IMR-90 (cell line): ENCODE measurements at regions not wholly inside any gene's neighbourhood (a gene's known extent, or its start where the extent isn't known, plus 50 kb on each side); places are given as distances from the start of the nearest gene placed in this dataset.

Experiments used
- ATAC-seq: fragments of 200-7000 bp; cut with Tn5 transposase; 2 replicates; pipeline ENCODE4 v1.9.1; 2020; ENCODE audit warnings: low read depth, mild to moderate bottlenecking, moderate library complexity
- BruUV-seq: library from RNA; stranded (reverse); fragments of 400-500 nt; replicated peaks from 2 replicates; lab custom pipeline; 2021; lab: Mats Ljungman, UMichigan
- CTCF ChIA-PET: fragments of 300-600 bp; formaldehyde crosslinking; extraction: SDS; loops from one replicate; lab custom pipeline; 2021; ENCODE audit warnings: antibody characterized with exemption; lab: Yijun Ruan, JAX
- POLR2A ChIA-PET: fragments of 300-600 bp; sonication (Branson Sonifier 250); formaldehyde crosslinking; loops from one replicate; lab custom pipeline; 2022; ENCODE audit warnings: antibody characterized with exemption; ENCODE audit not compliant: unreplicated experiment; lab: Charles Lee
- DNase-seq: peaks from one replicate; pipeline ENCODE4 v3.0.0; 2013
- H2AFZ ChIP-seq: replicated peaks from 2 replicates; pipeline ENCODE3; 2013; ENCODE audit warnings: low read length, mild to moderate bottlenecking; ENCODE audit not compliant: poor library complexity
- H2AK5ac ChIP-seq: 2 replicates; pipeline ENCODE4 v1.6.1; 2013; ENCODE audit warnings: low read depth, low read length, inconsistent platforms
- H2AK9ac ChIP-seq: replicated peaks from 2 replicates; pipeline ENCODE3; 2013; ENCODE audit warnings: mild to moderate bottlenecking, low read depth, low read length, moderate library complexity; ENCODE audit not compliant: poor library complexity
- H2BK120ac ChIP-seq: 2 replicates; pipeline ENCODE4 v1.6.1; 2013; ENCODE audit warnings: low read depth, low read length, inconsistent platforms
- H2BK15ac ChIP-seq: 3 replicates; pipeline ENCODE4 v1.6.1; 2013; ENCODE audit warnings: low read depth, low read length, inconsistent platforms
- H2BK20ac ChIP-seq: 2 replicates; pipeline ENCODE4 v1.6.1; 2013; ENCODE audit warnings: low read depth, mild to moderate bottlenecking, inconsistent platforms, low read length, moderate library complexity
- H2BK5ac ChIP-seq: 2 replicates; pipeline ENCODE4 v1.6.1; 2013; ENCODE audit warnings: mild to moderate bottlenecking, low read depth, low read length, inconsistent platforms; ENCODE audit not compliant: poor library complexity, severe bottlenecking
- H3K14ac ChIP-seq: replicated peaks from 2 replicates; pipeline ENCODE4 v1.6.1; 2013; ENCODE audit warnings: low read depth, low read length, inconsistent platforms
- H3K18ac ChIP-seq: 2 replicates; pipeline ENCODE4 v1.6.1; 2013; ENCODE audit warnings: low read depth, low read length, control low read depth
- H3K23ac ChIP-seq: 2 replicates; pipeline ENCODE4 v1.6.1; 2013; ENCODE audit warnings: low read depth, low read length, inconsistent platforms
- H3K27ac ChIP-seq: 2 replicates; pipeline ENCODE4 v1.5.1; 2013; ENCODE audit warnings: mild to moderate bottlenecking, control low read depth, low read length; ENCODE audit not compliant: insufficient read depth
- H3K27me3 ChIP-seq: 2 replicates; pipeline ENCODE4 v1.6.1; 2013; ENCODE audit warnings: low read length; ENCODE audit not compliant: control insufficient read depth, insufficient read depth
- H3K36me3 ChIP-seq: 2 replicates; pipeline ENCODE4 v1.6.1; 2013; ENCODE audit warnings: low read length, mixed read lengths; ENCODE audit not compliant: control insufficient read depth, insufficient read depth
- H3K4ac ChIP-seq: 2 replicates; pipeline ENCODE4 v1.6.1; 2013; ENCODE audit warnings: low read depth, low read length, inconsistent platforms
- H3K4me1 ChIP-seq: 2 replicates; pipeline ENCODE4 v1.6.1; 2013; ENCODE audit warnings: low read length, mixed read lengths; ENCODE audit not compliant: control insufficient read depth, insufficient read depth
- H3K4me2 ChIP-seq: 2 replicates; pipeline ENCODE4 v1.6.1; 2013; ENCODE audit warnings: low read depth, mild to moderate bottlenecking, control low read depth, low read length, moderate library complexity
- H3K4me3 ChIP-seq: 2 replicates; pipeline ENCODE4 v1.5.1; 2013; ENCODE audit warnings: low read depth, mild to moderate bottlenecking, control low read depth, low read length, moderate library complexity; ENCODE audit not compliant: insufficient read depth
- H3K56ac ChIP-seq: 2 replicates; pipeline ENCODE4 v1.6.1; 2013; ENCODE audit warnings: low read length, inconsistent platforms; ENCODE audit not compliant: insufficient read depth; ENCODE audit errors: extremely low read depth
- H3K79me1 ChIP-seq, 2 experiments: 2 replicates each; pipeline ENCODE4 v1.6.1; 2013; ENCODE audit warnings: low read length in 2 of 2, inconsistent platforms in 1 of 2, low read depth in 1 of 2
- H3K9ac ChIP-seq: 2 replicates; pipeline ENCODE4 v1.6.1; 2013; ENCODE audit warnings: low read depth, low read length, control low read depth
- H3K9me1 ChIP-seq: 2 replicates; pipeline ENCODE4 v1.6.1; 2013; ENCODE audit warnings: low read length, inconsistent platforms; ENCODE audit not compliant: insufficient read depth
- H3K9me3 ChIP-seq: 2 replicates; pipeline ENCODE4 v1.6.1; 2013; ENCODE audit warnings: low read length; ENCODE audit not compliant: control insufficient read depth, insufficient read depth
- H4K20me1 ChIP-seq: 2 replicates; pipeline ENCODE4 v1.6.1; 2013; ENCODE audit warnings: low read length, inconsistent platforms; ENCODE audit not compliant: insufficient read depth
- H4K5ac ChIP-seq: 2 replicates; pipeline ENCODE4 v1.6.1; 2013; ENCODE audit warnings: mild to moderate bottlenecking, low read depth, low read length, control low read depth
- H4K8ac ChIP-seq, 2 experiments: 2 replicates each; pipeline ENCODE4 v1.6.1; 2013; ENCODE audit warnings: low read depth in 2 of 2, low read length in 2 of 2, control low read depth in 1 of 2, inconsistent platforms in 1 of 2
- H4K91ac ChIP-seq: 2 replicates; pipeline ENCODE4 v1.6.1; 2013; ENCODE audit warnings: low read depth, low read length, inconsistent platforms; ENCODE audit not compliant: insufficient read depth
- NFE2L2 ChIP-seq: fragments of 150-350 bp; IDR thresholded peaks from 2 replicates; pipeline ENCODE4 v1.6.1; 2016; ENCODE audit warnings: low read depth, mild to moderate bottlenecking, low read length
- WGBS, 2 experiments: methylation state at CpG; one replicate each; pipeline versions ENCODE4 v1.1.5 to v1.1.7; 2013; ENCODE audit warnings: missing lambda C conversion rate in 2 of 2; ENCODE audit not compliant: insufficient read length in 1 of 2; ENCODE audit errors: extremely low coverage in 2 of 2; 5-methylcytosine and 5-hydroxymethylcytosine counted together
- dilution Hi-C: fragments of 300-500 bp; cut with HindIII; formaldehyde crosslinking; loops from one replicate; pipeline ENCODE4 v1.14.3; 2018; ENCODE audit warnings: low sequenced_read_pairs; ENCODE audit not compliant: unreplicated experiment
- in situ Hi-C: fragments of 300-500 bp; cut with MboI; formaldehyde crosslinking; loops from 3 replicates; pipeline ENCODE4 v1.14.3; 2019; ENCODE audit warnings: low sequenced_read_pairs, inconsistent platforms, mixed read lengths
- intact Hi-C: fragments of 100-400 bp; cut with micrococcal nuclease; formaldehyde crosslinking; loops from 2 replicates; pipeline ENCODE4 v1.10.0; 2022
- TF ChIP-seq, protein P1 (sequence below): fragments of 150-350 bp; IDR thresholded peaks from 2 replicates; pipeline ENCODE4 v1.6.1; 2017; ENCODE audit warnings: mild to moderate bottlenecking, antibody characterized with exemption, low read length, low read depth

- WGBS, 2 experiments = 19% methylated on average over 25 of the region's 49 CpGs; no CpG with 5 or more reads in 1 of the 2 experiments
- H3K9me1 ChIP-seq = no peaks in the 10 kb centered on the region
- H2AK9ac ChIP-seq = no peak overlapping the region
- no peak overlapping the region for H4K8ac ChIP-seq
- no TSS peak for BruUV-seq
- H3K14ac ChIP-seq = no peak overlapping the region
- no peak overlapping the region for H2AFZ ChIP-seq
- H3K9ac ChIP-seq = no peak overlapping the region
- no peak overlapping the region for H3K18ac ChIP-seq
- H3K4me3 ChIP-seq = no peak overlapping the region
- TF ChIP-seq, protein P1, sequence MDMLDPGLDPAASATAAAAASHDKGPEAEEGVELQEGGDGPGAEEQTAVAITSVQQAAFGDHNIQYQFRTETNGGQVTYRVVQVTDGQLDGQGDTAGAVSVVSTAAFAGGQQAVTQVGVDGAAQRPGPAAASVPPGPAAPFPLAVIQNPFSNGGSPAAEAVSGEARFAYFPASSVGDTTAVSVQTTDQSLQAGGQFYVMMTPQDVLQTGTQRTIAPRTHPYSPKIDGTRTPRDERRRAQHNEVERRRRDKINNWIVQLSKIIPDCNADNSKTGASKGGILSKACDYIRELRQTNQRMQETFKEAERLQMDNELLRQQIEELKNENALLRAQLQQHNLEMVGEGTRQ = no peak
- TF ChIP-seq NFE2L2 = no peak
- dilution Hi-C loops = no loop called here
- DNase-seq = no peak
- POLR2A ChIA-PET = no interaction called here
- H3K27me3 ChIP-seq = no peaks in the 10 kb centered on the region
- no peak for ATAC-seq
- no peak overlapping the region for H3K4me2 ChIP-seq
- no peak overlapping the region for H3K56ac ChIP-seq
- H2BK20ac ChIP-seq = no peak overlapping the region
- no peak overlapping the region for H2BK15ac ChIP-seq
- no peaks in the 10 kb centered on the region for H3K4me1 ChIP-seq
- in situ Hi-C loops = no loop called here
- H3K23ac ChIP-seq = no peak overlapping the region
- no peak overlapping the region for H4K5ac ChIP-seq
- no peak overlapping the region for H4K91ac ChIP-seq
- no peaks in the 10 kb centered on the region for H3K36me3 ChIP-seq
- no peaks in the 10 kb centered on the region for H3K79me1 ChIP-seq
- no peak overlapping the region for H2BK5ac ChIP-seq
- H3K4ac ChIP-seq = no peak overlapping the region
- intact Hi-C loops = no loop called here
- H3K27ac ChIP-seq = no peak overlapping the region
- H3K9me3 ChIP-seq = peaks cover 39% of the 10 kb centered on the region
- CTCF ChIA-PET = no interaction called here
- no peak overlapping the region for H2BK120ac ChIP-seq
- no peaks in the 10 kb centered on the region for H4K20me1 ChIP-seq
- no peak overlapping the region for H2AK5ac ChIP-seq
Observed at GRCh38 chr10:128710098-128710797, 584.0 kb upstream of the MKI67 start.
